NCI-H1436 (cell line): ENCODE measurements at regions not wholly inside any gene's neighbourhood (a gene's known extent, or its start where the extent isn't known, plus 50 kb on each side); places are given as distances from the start of the nearest gene placed in this dataset.
A peak's percentile ranks its signal among the peaks of the same experiment; 100 is the strongest.

Experiments
- DNase-seq: peaks from one replicate; lab custom pipeline; 2025; lab: John Stamatoyannopoulos, UW

GRCh38 chr3:8254489-8254888 lies 247.1 kb upstream of the LMCD1 start:
- DNase-seq: no peak

- DNase-seq: no peak
These were observed 245.9 kb upstream of the LMCD1 start for GRCh38 chr3:8255725-8256124.

- no peak for DNase-seq
These were observed 245.1 kb upstream of the LMCD1 start for GRCh38 chr3:8256441-8257071.

- DNase-seq: no peak
These were observed 240.6 kb upstream of the LMCD1 start for GRCh38 chr3:8261018-8261417.

GRCh38 chr3:8266730-8267131 lies 234.9 kb upstream of the LMCD1 start:
- no peak for DNase-seq

- DNase-seq: no peak
These were observed 228.1 kb upstream of the LMCD1 start for GRCh38 chr3:8273479-8273878.

- DNase-seq: no peak
These were observed 225.6 kb upstream of the LMCD1 start for GRCh38 chr3:8276056-8276455.

GRCh38 chr3:8276506-8276905 lies 225.1 kb upstream of the LMCD1 start:
- no peak for DNase-seq

GRCh38 chr3:8278448-8278847 lies 223.2 kb upstream of the LMCD1 start:
- DNase-seq: no peak

- no peak for DNase-seq
These were observed 222.1 kb upstream of the LMCD1 start for GRCh38 chr3:8279476-8279875.

- DNase-seq: no peak
These were observed 221.6 kb upstream of the LMCD1 start for GRCh38 chr3:8279886-8280550.

GRCh38 chr3:8282541-8283165 lies 219.0 kb upstream of the LMCD1 start:
- no peak for DNase-seq

- no peak for DNase-seq
These were observed 218.4 kb upstream of the LMCD1 start for GRCh38 chr3:8283193-8283592.

- DNase-seq: no peak
These were observed 215.5 kb upstream of the LMCD1 start for GRCh38 chr3:8286086-8286485.

- DNase-seq: no peak
These were observed 214.9 kb upstream of the LMCD1 start for GRCh38 chr3:8286749-8287148.

- DNase-seq: no peak
These were observed 211.0 kb upstream of the LMCD1 start for GRCh38 chr3:8290611-8291010.

- DNase-seq: no peak
These were observed 205.2 kb upstream of the LMCD1 start for GRCh38 chr3:8296461-8296860.

- DNase-seq: no peak
These were observed 203.3 kb upstream of the LMCD1 start for GRCh38 chr3:8298021-8298954.

- peak; percentile 6 for DNase-seq
These were observed 199.5 kb upstream of the LMCD1 start for GRCh38 chr3:8301977-8302735.

GRCh38 chr3:8303466-8303865 lies 198.2 kb upstream of the LMCD1 start:
- DNase-seq: no peak

GRCh38 chr3:8305371-8305770 lies 196.3 kb upstream of the LMCD1 start:
- DNase-seq: no peak
